Ascending aorta (tissue), 2 donors: ENCODE measurements at regions not wholly inside any gene's neighbourhood (a gene's known extent, or its start where the extent isn't known, plus 50 kb on each side); places are given as distances from the start of the nearest gene placed in this dataset.
A peak's percentile ranks its signal among the peaks of the same experiment; 100 is the strongest.

Source experiments
- DNase-seq, 2 donors: peaks; one replicate each; pipeline ENCODE4 v3.0.0-alpha.2; 2019; ENCODE audit warnings: low spot score in 2 of 2
- H3K27ac ChIP-seq, 2 donors: fragments of 200-600 bp; sonication (generic); one replicate each; pipeline ENCODE4 v1.5.1; 2016 to 2017; ENCODE audit warnings: mild to moderate bottlenecking in 1 of 2
- H3K27me3 ChIP-seq: fragments of 200-600 bp; sonication (generic); one replicate; pipeline ENCODE4 v1.5.1; 2017
- H3K36me3 ChIP-seq, 2 donors: fragments of 200-600 bp; sonication (generic); one replicate each; pipeline ENCODE4 v1.5.1; 2016
- H3K4me1 ChIP-seq, 2 donors: fragments of 200-600 bp; sonication (generic); one replicate each; pipeline ENCODE4 v1.5.1; 2016 to 2017; ENCODE audit warnings: mild to moderate bottlenecking in 1 of 2
- H3K4me3 ChIP-seq, 2 donors: fragments of 200-600 bp; sonication (generic); one replicate each; pipeline ENCODE4 v1.5.1; 2016 to 2017; ENCODE audit warnings: mild to moderate bottlenecking in 1 of 2
- H3K9me3 ChIP-seq, 2 donors: fragments of 200-600 bp; sonication (generic); one replicate each; pipeline ENCODE4 v1.5.1; 2016
- intact Hi-C: fragments of 100-400 bp; cut with DNase I; formaldehyde crosslinking; loops from one replicate; pipeline ENCODE4 v1.15.1; 2023
- TF ChIP-seq, protein P1 (sequence below), 3 experiments: fragments of 200-600 bp in 2 of 3; fragments of 450-650 bp in 1 of 3; sonication (generic) in 2 of 3; IDR thresholded peaks; one replicate each; pipeline ENCODE4 v1.5.1; 2016 to 2019; ENCODE audit warnings: antibody characterized with exemption in 3 of 3, mild to moderate bottlenecking in 1 of 3, moderate library complexity in 1 of 3

- H3K4me3 ChIP-seq: no peak overlapping the region
- no peaks in the 10 kb centered on the region for H3K4me1 ChIP-seq
- H3K9me3 ChIP-seq: no peaks in the 10 kb centered on the region
- DNase-seq: no peak
- TF ChIP-seq, protein P1, sequence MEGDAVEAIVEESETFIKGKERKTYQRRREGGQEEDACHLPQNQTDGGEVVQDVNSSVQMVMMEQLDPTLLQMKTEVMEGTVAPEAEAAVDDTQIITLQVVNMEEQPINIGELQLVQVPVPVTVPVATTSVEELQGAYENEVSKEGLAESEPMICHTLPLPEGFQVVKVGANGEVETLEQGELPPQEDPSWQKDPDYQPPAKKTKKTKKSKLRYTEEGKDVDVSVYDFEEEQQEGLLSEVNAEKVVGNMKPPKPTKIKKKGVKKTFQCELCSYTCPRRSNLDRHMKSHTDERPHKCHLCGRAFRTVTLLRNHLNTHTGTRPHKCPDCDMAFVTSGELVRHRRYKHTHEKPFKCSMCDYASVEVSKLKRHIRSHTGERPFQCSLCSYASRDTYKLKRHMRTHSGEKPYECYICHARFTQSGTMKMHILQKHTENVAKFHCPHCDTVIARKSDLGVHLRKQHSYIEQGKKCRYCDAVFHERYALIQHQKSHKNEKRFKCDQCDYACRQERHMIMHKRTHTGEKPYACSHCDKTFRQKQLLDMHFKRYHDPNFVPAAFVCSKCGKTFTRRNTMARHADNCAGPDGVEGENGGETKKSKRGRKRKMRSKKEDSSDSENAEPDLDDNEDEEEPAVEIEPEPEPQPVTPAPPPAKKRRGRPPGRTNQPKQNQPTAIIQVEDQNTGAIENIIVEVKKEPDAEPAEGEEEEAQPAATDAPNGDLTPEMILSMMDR (IDR thresholded peaks at IDR 0.05): no peak
- no peaks in the 10 kb centered on the region for H3K36me3 ChIP-seq
- H3K27ac ChIP-seq: no peak overlapping the region
- H3K27me3 ChIP-seq: no peaks in the 10 kb centered on the region
- intact Hi-C loops: no loop called here
Measured at GRCh38 chr13:77985866-77986636, 67.4 kb upstream of the EDNRB start.

GRCh38 chr13:77981281-77981881 is 62.8 kb upstream of the EDNRB start:
- Histone ChIP-seq H3K36me3 (no peaks in the 10 kb centered on the region), H3K27me3 (no peaks in the 10 kb centered on the region), H3K9me3 (no peaks in the 10 kb centered on the region), H3K4me3 (no peak overlapping the region), H3K4me1 (no peaks in the 10 kb centered on the region), H3K27ac (no peak overlapping the region)
- DNase-seq: no peak
- TF ChIP-seq, protein P1 (IDR thresholded peaks at IDR 0.05): no peak
- intact Hi-C loops: no loop called here

- Histone ChIP-seq H3K36me3 (no peaks in the 10 kb centered on the region), H3K4me3 (no peak overlapping the region), H3K9me3 (no peaks in the 10 kb centered on the region), H3K27me3 (no peaks in the 10 kb centered on the region), H3K27ac (peak overlapping the region in 1 of 2 donors; percentile 45), H3K4me1 (no peaks in the 10 kb centered on the region)
- DNase-seq: no peak
- intact Hi-C loops: no loop called here
- TF ChIP-seq, protein P1 (IDR thresholded peaks at IDR 0.05): no peak
Measured at GRCh38 chr13:77980592-77980991, 62.0 kb upstream of the EDNRB start.

DNA sequence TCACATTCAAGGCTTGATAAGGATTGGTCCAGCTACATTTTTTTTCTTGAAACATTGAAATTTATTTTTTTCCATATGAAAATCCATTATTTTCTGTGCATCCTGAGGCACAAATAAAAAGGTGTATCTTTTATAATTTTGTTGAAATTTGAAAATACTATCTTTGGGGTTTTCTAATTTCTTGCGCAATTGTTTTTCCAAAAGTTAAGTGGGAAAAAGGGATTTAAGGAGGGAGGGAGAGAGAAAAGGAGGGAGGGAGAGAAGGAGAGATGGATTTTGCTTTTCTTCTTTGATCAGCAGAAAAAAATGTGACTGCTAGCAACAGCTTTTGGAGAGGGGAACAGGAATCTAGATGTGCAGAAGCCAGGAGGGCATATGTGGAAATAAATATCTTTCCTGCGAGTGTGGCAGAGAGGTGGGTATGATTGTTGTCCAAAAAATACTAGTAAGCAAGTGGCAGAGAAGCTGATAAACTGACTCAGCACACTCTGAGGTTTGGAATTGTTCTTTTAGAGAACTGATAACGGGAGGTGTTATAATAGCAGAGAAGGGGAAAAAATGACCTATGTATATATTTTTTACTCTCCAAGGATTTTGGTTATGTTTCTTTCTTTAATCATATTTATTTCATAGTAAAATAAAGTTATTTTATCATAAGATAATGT is 61.2 kb upstream of the EDNRB start:
- DNase-seq: no peak
- TF ChIP-seq, protein P1 (IDR thresholded peaks at IDR 0.05): no peak
- Histone ChIP-seq H3K36me3 (no peaks in the 10 kb centered on the region), H3K27me3 (no peaks in the 10 kb centered on the region), H3K27ac (no peak overlapping the region), H3K9me3 (no peaks in the 10 kb centered on the region), H3K4me3 (no peak overlapping the region), H3K4me1 (no peaks in the 10 kb centered on the region)
- intact Hi-C loops: no loop called here

GRCh38 chr13:77975358-77976042 is 56.9 kb upstream of the EDNRB start:
- Histone ChIP-seq H3K27ac (no peak overlapping the region), H3K9me3 (no peaks in the 10 kb centered on the region), H3K27me3 (no peaks in the 10 kb centered on the region), H3K4me3 (no peak overlapping the region), H3K36me3 (no peaks in the 10 kb centered on the region), H3K4me1 (no peaks in the 10 kb centered on the region)
- DNase-seq: no peak
- TF ChIP-seq, protein P1 (IDR thresholded peaks at IDR 0.05): no peak
- intact Hi-C loops: no loop called here
